Chondrocyte (in vitro differentiated cells): ENCODE measurements at regions not wholly inside any gene's neighbourhood (a gene's known extent, or its start where the extent isn't known, plus 50 kb on each side); places are given as distances from the start of the nearest gene placed in this dataset.

ENCODE experiments used
- DNase-seq: peaks from one replicate; pipeline ENCODE4 v3.0.0; 2021; ENCODE audit warnings: mixed read lengths, low spot score
- H3K27ac Mint-ChIP-seq: one replicate; pipeline ENCODE4 v1.8.0; 2021; ENCODE audit warnings: mild to moderate bottlenecking, moderate library complexity, mixed read lengths; ENCODE audit not compliant: unreplicated experiment
- H3K27me3 Mint-ChIP-seq: 2 replicates; pipeline ENCODE4 v1.8.0; 2021; ENCODE audit warnings: low read depth, mixed read lengths
- H3K36me3 Mint-ChIP-seq: 2 replicates; pipeline ENCODE4 v1.8.0; 2021; ENCODE audit warnings: low read depth, mixed read lengths
- H3K4me1 Mint-ChIP-seq: 2 replicates; pipeline ENCODE4 v1.8.0; 2021; ENCODE audit warnings: low read depth, mild to moderate bottlenecking, mixed read lengths
- H3K4me3 Mint-ChIP-seq: one replicate; pipeline ENCODE4 v1.8.0; 2021; ENCODE audit warnings: mild to moderate bottlenecking, moderate library complexity, mixed read lengths; ENCODE audit not compliant: unreplicated experiment
- H3K9me3 Mint-ChIP-seq: 2 replicates; pipeline ENCODE4 v1.8.0; 2021; ENCODE audit warnings: low read depth, mixed read lengths
- CTCF ChIP-seq: fragments of 200-600 bp; sonication (generic); IDR thresholded peaks from 2 replicates; pipeline ENCODE4 v1.5.0; 2021; ENCODE audit warnings: antibody characterized with exemption, mild to moderate bottlenecking, moderate library complexity

GRCh38 chr2:20507711-20508110 lies 60.8 kb downstream of the RHOB start:
- H3K27me3 Mint-ChIP-seq: no peaks in the 10 kb centered on the region
- no peak for TF ChIP-seq CTCF
- no peak overlapping the region for H3K27ac Mint-ChIP-seq
- no peak overlapping the region for H3K4me3 Mint-ChIP-seq
- H3K36me3 Mint-ChIP-seq: no peaks in the 10 kb centered on the region
- DNase-seq: no peak
- no peaks in the 10 kb centered on the region for H3K9me3 Mint-ChIP-seq
- H3K4me1 Mint-ChIP-seq: peaks cover 8% of the 10 kb centered on the region

GRCh38 chr2:20509301-20509769 lies 62.5 kb downstream of the RHOB start:
- H3K27ac Mint-ChIP-seq: no peak overlapping the region
- H3K36me3 Mint-ChIP-seq: no peaks in the 10 kb centered on the region

GRCh38 chr2:20509770-20510490 lies 63.1 kb downstream of the RHOB start:
- no peak for DNase-seq
- H3K27ac Mint-ChIP-seq: no peak overlapping the region
- no peaks in the 10 kb centered on the region for H3K36me3 Mint-ChIP-seq
- H3K9me3 Mint-ChIP-seq: no peaks in the 10 kb centered on the region
- H3K4me1 Mint-ChIP-seq: peaks cover 17% of the 10 kb centered on the region
- TF ChIP-seq CTCF: no peak
- H3K4me3 Mint-ChIP-seq: no peak overlapping the region
- no peaks in the 10 kb centered on the region for H3K27me3 Mint-ChIP-seq

More at GRCh38 chr2:20509301-20509769, 62.5 kb downstream of the RHOB start:
- TF ChIP-seq CTCF: no peak
- H3K27me3 Mint-ChIP-seq: no peaks in the 10 kb centered on the region
- DNase-seq: no peak
- H3K9me3 Mint-ChIP-seq: no peaks in the 10 kb centered on the region
- H3K4me1 Mint-ChIP-seq: peaks cover 11% of the 10 kb centered on the region
- H3K4me3 Mint-ChIP-seq: no peak overlapping the region

- H3K4me3 Mint-ChIP-seq: no peak overlapping the region
Measured at GRCh38 chr2:20511130-20511529, 64.3 kb downstream of the RHOB start.

GRCh38 chr2:20512061-20512605 lies 65.3 kb downstream of the RHOB start:
- no peak for TF ChIP-seq CTCF
- Mint-ChIP-seq H3K27ac (no peak overlapping the region), H3K36me3 (no peaks in the 10 kb centered on the region), H3K27me3 (no peaks in the 10 kb centered on the region), H3K4me1 (peaks cover 25% of the 10 kb centered on the region), H3K4me3 (no peak overlapping the region), H3K9me3 (no peaks in the 10 kb centered on the region)
- DNase-seq: no peak

More at GRCh38 chr2:20511130-20511529, 64.3 kb downstream of the RHOB start:
- DNase-seq: no peak
- Mint-ChIP-seq H3K27me3 (no peaks in the 10 kb centered on the region), H3K27ac (no peak overlapping the region), H3K9me3 (no peaks in the 10 kb centered on the region), H3K36me3 (no peaks in the 10 kb centered on the region), H3K4me1 (peaks cover 23% of the 10 kb centered on the region)
- no peak for TF ChIP-seq CTCF
